ENCODE measurements at regions not wholly inside any gene's neighbourhood (a gene's known extent, or its start where the extent isn't known, plus 50 kb on each side); places are given as distances from the start of the nearest gene placed in this dataset.

DNA sequence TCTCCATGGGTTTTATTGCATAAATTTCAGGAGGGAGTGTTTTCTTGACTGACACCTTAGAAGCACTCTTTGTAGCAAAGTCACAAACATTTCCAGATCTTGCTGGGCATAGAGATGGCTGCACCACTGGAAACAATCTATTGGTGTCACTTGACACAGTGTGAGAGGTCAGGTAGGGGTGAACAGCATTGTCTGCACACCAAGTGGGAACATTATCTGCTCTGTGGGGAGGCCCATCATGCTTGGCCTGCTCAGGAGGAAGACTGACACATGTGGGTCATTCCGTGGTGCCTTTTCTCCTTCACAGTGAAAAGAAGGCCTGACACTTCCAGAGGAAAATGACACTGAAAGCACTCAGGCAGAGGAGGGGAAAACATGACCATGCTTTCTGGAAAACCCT, 149.9 kb upstream of the GALNT15 start:
- peaks cover 64% of the 10 kb centered on the region for H3K27me3 Mint-ChIP-seq (ENCODE audit: insufficient read depth)
- Histone ChIP-seq H3K4me1 (ENCODE audit: control insufficient read depth, insufficient read depth, low read length) (peaks cover 5% of the 10 kb centered on the region), H3K9ac (ENCODE audit: extremely low read depth, low read length, poor library complexity, severe bottlenecking) (no peak overlapping the region), H3K27me3 (ENCODE audit: control insufficient read depth, insufficient read depth, low read length, poor library complexity, severe bottlenecking) (no peaks in the 10 kb centered on the region), H3K27ac (ENCODE audit: low read depth, low read length) (no peak overlapping the region), H3K9me3 (ENCODE audit: control insufficient read depth, low read length) (no peaks in the 10 kb centered on the region), H3K4me3 (ENCODE audit: low read length) (peak overlapping the region; percentile 30), H3K36me3 (ENCODE audit: control insufficient read depth, insufficient read depth, low read length) (no peaks in the 10 kb centered on the region)
- H3K36me3 Mint-ChIP-seq (ENCODE audit: low read depth), result no peaks in the 10 kb centered on the region
- DNase-seq, result peak; percentile 79
- peaks cover 3% of the 10 kb centered on the region for H3K9me3 Mint-ChIP-seq
- peaks cover 24% of the 10 kb centered on the region for H3K4me1 Mint-ChIP-seq
- H3K27ac Mint-ChIP-seq, result no peak overlapping the region
- 0 to 33% methylated on average over 1 of the region's 1 CpG for WGBS, 2 experiments (ENCODE audit: insufficient coverage in 1 of 2, insufficient read length in 1 of 2)
- no peak overlapping the region for H3K4me3 Mint-ChIP-seq
- TF ChIP-seq CTCF (conservative IDR thresholded peaks at IDR 0.05), result no peak

- Histone ChIP-seq H3K27ac (ENCODE audit: low read depth, low read length) (no peak overlapping the region), H3K4me3 (ENCODE audit: low read length) (no peak overlapping the region), H3K27me3 (ENCODE audit: control insufficient read depth, insufficient read depth, low read length, poor library complexity, severe bottlenecking) (peaks cover 15% of the 10 kb centered on the region), H3K9me3 (ENCODE audit: control insufficient read depth, low read length) (no peaks in the 10 kb centered on the region), H3K4me1 (ENCODE audit: control insufficient read depth, insufficient read depth, low read length) (peaks cover 5% of the 10 kb centered on the region), H3K36me3 (ENCODE audit: control insufficient read depth, insufficient read depth, low read length) (no peaks in the 10 kb centered on the region), H3K9ac (ENCODE audit: extremely low read depth, low read length, poor library complexity, severe bottlenecking) (no peak overlapping the region)
- H3K27me3 Mint-ChIP-seq (ENCODE audit: insufficient read depth), result peaks cover 71% of the 10 kb centered on the region
- no peak overlapping the region for H3K4me3 Mint-ChIP-seq
- H3K9me3 Mint-ChIP-seq, result peaks cover 3% of the 10 kb centered on the region
- 59 to 62% methylated on average over 3 of the region's 3 CpGs for WGBS, 2 experiments (ENCODE audit: insufficient coverage in 1 of 2, insufficient read length in 1 of 2)
- no peaks in the 10 kb centered on the region for H3K36me3 Mint-ChIP-seq (ENCODE audit: low read depth)
- no peak for TF ChIP-seq CTCF (conservative IDR thresholded peaks at IDR 0.05)
- H3K27ac Mint-ChIP-seq, result no peak overlapping the region
- no peak for DNase-seq
- peaks cover 15% of the 10 kb centered on the region for H3K4me1 Mint-ChIP-seq
Measured at GRCh38 chr3:16026753-16027152, 147.7 kb upstream of the GALNT15 start.

- Mint-ChIP-seq H3K4me1 (peaks cover 14% of the 10 kb centered on the region), H3K27ac (no peak overlapping the region), H3K9me3 (no peaks in the 10 kb centered on the region), H3K4me3 (no peak overlapping the region), H3K27me3 (ENCODE audit: insufficient read depth) (peaks cover 65% of the 10 kb centered on the region), H3K36me3 (ENCODE audit: low read depth) (no peaks in the 10 kb centered on the region)
- peaks cover 5% of the 10 kb centered on the region for H3K4me1 ChIP-seq (ENCODE audit: control insufficient read depth, insufficient read depth, low read length)
- no peaks in the 10 kb centered on the region for H3K9me3 ChIP-seq (ENCODE audit: control insufficient read depth, low read length)
- H3K36me3 ChIP-seq (ENCODE audit: control insufficient read depth, insufficient read depth, low read length), result no peaks in the 10 kb centered on the region
- peaks cover 15% of the 10 kb centered on the region for H3K27me3 ChIP-seq (ENCODE audit: control insufficient read depth, insufficient read depth, low read length, poor library complexity, severe bottlenecking)
- TF ChIP-seq CTCF (conservative IDR thresholded peaks at IDR 0.05), result no peak
- WGBS, 2 experiments (ENCODE audit: insufficient coverage in 1 of 2, insufficient read length in 1 of 2), result 100% methylated on average over 2 of the region's 2 CpGs; no CpG with 5 or more reads in 1 of the 2 experiments
- H3K4me3 ChIP-seq (ENCODE audit: low read length), result no peak overlapping the region
- no peak overlapping the region for H3K9ac ChIP-seq (ENCODE audit: extremely low read depth, low read length, poor library complexity, severe bottlenecking)
- no peak for DNase-seq
- H3K27ac ChIP-seq (ENCODE audit: low read depth, low read length), result no peak overlapping the region
Measured at GRCh38 chr3:16028604-16029003, 145.9 kb upstream of the GALNT15 start.

Data from endodermal cell (in vitro differentiated cells).